ENCODE measurements at regions not wholly inside any gene's neighbourhood (a gene's known extent, or its start where the extent isn't known, plus 50 kb on each side); places are given as distances from the start of the nearest gene placed in this dataset.
"Not testable (repeated sequence)": the region's sequence is repeated elsewhere in the genome, so short reads cannot be mapped to it uniquely, and the experiment has no call there.

DNA sequence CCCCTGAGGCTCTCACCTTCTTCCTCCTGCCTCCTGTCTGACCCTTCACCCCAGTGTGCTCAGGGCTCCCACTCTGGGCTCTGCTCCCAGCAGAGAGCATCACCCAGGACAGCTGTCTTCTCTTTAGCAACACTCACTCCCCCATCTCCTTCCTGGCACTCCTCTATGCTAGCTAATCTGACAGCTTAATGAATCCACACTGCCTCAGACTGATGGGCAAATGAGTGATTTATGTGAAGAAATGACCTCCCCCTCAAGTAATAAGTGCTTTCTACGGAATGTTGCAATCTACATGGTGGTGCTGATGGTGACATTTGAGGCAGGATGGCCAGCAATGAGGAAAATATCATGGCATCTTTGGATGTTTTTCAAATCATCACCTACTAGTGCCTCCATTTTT, 83.6 kb downstream of the LSM3 start:
- no peak for FAIRE-seq
- no peak for TF ChIP-seq POLR2A (IDR thresholded peaks at IDR 0.05; ENCODE audit: low read depth, low read length)
- TF ChIP-seq POLR2AphosphoS5 (IDR thresholded peaks at IDR 0.05; ENCODE audit: low read depth, low read length), result no peak
- TF ChIP-seq TAF1 (IDR thresholded peaks at IDR 0.05; ENCODE audit: borderline replicate concordance, low read depth, low read length), result no peak
- DNase-seq (ENCODE audit: insufficient read length), result no peak

GRCh38 chr3:14262867-14263266, 84.2 kb downstream of the LSM3 start:
- DNase-seq (ENCODE audit: insufficient read length) (no peak), FAIRE-seq (no peak)
- no peak for TF ChIP-seq POLR2AphosphoS5 (IDR thresholded peaks at IDR 0.05; ENCODE audit: low read depth, low read length)

GRCh38 chr3:14263317-14264005, 84.8 kb downstream of the LSM3 start:
- FAIRE-seq, result no peak
- TF ChIP-seq TAF1 (IDR thresholded peaks at IDR 0.05; ENCODE audit: borderline replicate concordance, low read depth, low read length) (no peak), POLR2A (IDR thresholded peaks at IDR 0.05; ENCODE audit: low read depth, low read length) (no peak), POLR2AphosphoS5 (IDR thresholded peaks at IDR 0.05; ENCODE audit: low read depth, low read length) (no peak)
- no peak for DNase-seq (ENCODE audit: insufficient read length)

DNA sequence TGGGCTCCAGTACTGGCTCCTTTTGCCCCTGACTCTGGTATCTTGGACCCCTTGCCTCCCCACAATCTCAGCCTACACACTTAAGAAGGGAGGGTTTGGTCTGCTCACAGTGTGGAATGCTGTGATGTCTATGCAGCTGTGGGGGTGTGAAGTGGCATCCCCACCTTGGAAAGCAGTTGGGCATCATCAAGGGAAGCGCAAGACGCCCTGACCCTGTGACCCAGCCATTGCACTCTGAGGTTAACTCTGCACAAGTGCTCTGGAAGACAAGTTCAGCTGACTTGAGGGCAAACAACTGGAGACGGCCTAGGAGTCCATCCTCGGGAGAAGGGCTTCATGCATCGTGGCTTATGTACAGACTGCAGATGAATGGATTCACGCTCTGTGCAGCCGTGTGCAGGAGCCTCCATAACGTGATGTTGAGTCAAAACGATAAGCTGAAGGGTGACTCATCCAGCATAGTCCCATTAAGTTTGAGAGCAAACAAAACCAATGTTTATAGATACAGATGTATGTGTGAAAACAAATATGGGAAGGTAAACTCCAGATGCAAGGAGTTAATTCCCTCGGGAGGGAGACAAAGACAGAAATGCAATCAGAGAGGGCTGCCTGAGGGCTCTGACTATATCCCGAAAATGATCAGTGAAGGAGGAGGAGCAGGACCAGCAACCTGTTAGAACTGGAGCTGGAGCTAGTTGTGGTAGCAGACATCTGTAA, 86.8 kb downstream of the LSM3 start:
- DNase-seq (ENCODE audit: insufficient read length) (no peak), FAIRE-seq (no peak)
- TF ChIP-seq TAF1 (IDR thresholded peaks at IDR 0.05; ENCODE audit: borderline replicate concordance, low read depth, low read length) (no peak), POLR2AphosphoS5 (IDR thresholded peaks at IDR 0.05; ENCODE audit: low read depth, low read length) (no peak), POLR2A (IDR thresholded peaks at IDR 0.05; ENCODE audit: low read depth, low read length) (no peak)

DNA sequence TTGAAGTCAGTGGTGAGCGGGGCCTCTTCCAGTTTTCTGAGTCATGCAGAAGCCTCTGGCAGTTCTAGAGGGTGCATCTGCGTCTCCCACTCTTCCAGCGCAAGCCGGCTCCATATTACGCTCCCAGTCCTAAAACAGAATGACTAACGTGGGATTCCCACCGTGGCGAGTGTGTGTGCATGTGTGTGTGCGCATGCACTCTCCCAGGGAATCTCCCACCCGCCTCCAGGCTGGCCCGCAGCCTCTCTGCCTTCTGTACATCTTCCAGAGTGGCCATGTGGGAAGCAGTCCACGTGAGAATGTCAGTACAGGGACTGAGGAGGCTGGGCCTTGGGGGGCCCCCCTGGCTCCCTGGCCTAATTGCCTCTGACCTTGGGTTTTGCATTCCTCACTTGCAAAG, 87.7 kb downstream of the LSM3 start:
- FAIRE-seq (no peak), DNase-seq (ENCODE audit: insufficient read length) (no peak)
- no peak for TF ChIP-seq POLR2AphosphoS5 (IDR thresholded peaks at IDR 0.05; ENCODE audit: low read depth, low read length)
- no peak for TF ChIP-seq TAF1 (IDR thresholded peaks at IDR 0.05; ENCODE audit: borderline replicate concordance, low read depth, low read length)
- no peak for TF ChIP-seq POLR2A (IDR thresholded peaks at IDR 0.05; ENCODE audit: low read depth, low read length)

- no peak for FAIRE-seq
- TF ChIP-seq TAF1 (IDR thresholded peaks at IDR 0.05; ENCODE audit: borderline replicate concordance, low read depth, low read length), result no peak
- TF ChIP-seq POLR2A (IDR thresholded peaks at IDR 0.05; ENCODE audit: low read depth, low read length), result no peak
- no peak for TF ChIP-seq POLR2AphosphoS5 (IDR thresholded peaks at IDR 0.05; ENCODE audit: low read depth, low read length)
- DNase-seq (ENCODE audit: insufficient read length), result no peak
Measured at GRCh38 chr3:14267976-14268375, 89.4 kb downstream of the LSM3 start.

DNA sequence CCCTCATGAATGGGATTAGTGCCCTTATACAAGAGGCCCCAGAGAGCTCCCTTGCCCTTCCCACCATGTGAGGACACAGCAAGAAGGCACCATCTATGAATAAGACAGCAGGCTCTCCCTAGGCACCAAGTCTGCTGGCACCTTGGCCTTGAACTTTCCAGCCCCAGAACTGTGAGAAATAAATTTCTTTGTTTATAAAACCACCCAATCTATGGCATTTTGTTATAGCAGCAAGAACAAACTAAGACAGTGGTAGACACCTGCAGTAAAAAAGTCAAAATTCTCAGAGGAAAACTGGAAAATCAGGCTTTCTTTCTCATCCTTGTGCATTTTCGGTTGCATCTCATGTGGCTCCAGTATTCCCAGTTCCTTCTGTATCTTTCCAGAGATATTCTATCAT, 90.3 kb downstream of the LSM3 start:
- no peak for DNase-seq (ENCODE audit: insufficient read length)
- no peak for TF ChIP-seq TAF1 (IDR thresholded peaks at IDR 0.05; ENCODE audit: borderline replicate concordance, low read depth, low read length)
- FAIRE-seq, result no peak

DNA sequence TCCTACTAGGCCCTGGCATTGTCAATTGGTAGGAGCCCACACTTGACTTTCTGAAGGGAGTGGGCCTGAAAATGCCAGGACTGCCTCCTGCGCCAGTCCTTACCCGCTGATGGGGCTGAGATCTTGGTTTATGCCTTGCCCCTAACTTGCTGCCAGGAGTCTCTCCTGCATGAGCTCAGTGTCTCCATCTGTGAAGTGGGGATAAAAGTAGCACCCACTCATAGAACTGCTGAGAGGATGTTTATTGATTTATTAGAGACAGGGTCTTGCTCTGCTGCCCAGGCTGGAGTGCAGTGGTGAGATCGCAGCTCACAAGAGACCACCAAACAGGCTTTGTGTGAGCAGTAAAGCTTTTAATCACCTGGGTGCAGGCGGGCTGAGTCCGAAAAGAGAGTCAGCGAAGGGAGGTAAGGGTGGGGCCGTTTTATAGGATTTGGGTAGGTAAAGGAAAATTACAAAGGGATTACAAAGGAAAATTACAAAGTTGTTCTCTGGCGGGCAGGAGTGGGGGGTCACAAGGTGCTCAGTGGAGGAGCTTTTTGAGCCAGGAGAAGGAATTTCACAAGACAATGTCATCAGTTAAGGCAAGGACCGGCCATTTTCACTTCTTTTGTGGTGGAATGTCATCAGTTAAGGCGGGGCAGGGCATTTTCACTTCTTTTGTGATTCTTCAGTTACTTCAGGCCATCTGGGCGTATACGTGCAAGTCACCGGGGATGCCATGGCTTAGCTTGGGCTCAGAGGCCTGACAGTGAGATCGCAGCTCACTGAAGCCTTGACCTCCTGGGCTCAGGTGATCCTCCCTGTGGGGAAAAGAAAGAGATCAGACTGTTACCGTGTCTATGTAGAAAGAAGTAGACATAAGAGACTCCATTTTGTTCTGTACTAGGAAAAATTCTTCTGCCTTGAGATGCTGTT, 93.7 kb downstream of the LSM3 start:
- not testable (repeated sequence) for FAIRE-seq

DNA sequence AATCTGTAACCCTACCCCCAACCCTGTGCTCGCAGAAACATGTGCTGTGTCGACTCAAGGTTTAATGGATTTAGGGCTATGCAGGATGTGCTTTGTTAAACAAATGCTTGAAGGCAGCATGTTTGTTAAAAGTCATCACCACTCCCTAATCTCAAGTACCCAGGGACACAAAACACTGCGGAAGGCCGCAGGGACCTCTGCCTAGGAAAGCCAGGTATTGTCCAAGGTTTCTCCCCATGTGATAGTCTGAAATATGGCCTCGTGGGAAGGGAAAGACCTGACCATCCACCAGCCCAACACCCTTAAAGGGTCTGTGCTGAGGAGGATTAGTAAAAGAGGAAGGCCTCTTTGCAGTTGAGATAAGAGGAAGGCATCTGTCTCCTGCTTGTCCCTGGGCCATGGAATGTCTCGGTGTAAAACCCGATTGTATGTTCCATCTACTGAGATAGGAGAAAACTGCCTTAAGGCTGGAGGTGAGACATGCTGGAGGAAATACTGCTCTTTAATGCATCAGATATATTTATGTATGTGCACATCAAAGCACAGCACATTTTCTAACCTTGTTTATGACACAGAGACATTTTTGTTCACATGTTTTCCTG, 94.4 kb downstream of the LSM3 start:
- not testable (repeated sequence) for DNase-seq (ENCODE audit: insufficient read length); FAIRE-seq

More for the DNA sequence above, 93.7 kb downstream of the LSM3 start:
- DNase-seq (ENCODE audit: insufficient read length), result not testable (repeated sequence)

DNA sequence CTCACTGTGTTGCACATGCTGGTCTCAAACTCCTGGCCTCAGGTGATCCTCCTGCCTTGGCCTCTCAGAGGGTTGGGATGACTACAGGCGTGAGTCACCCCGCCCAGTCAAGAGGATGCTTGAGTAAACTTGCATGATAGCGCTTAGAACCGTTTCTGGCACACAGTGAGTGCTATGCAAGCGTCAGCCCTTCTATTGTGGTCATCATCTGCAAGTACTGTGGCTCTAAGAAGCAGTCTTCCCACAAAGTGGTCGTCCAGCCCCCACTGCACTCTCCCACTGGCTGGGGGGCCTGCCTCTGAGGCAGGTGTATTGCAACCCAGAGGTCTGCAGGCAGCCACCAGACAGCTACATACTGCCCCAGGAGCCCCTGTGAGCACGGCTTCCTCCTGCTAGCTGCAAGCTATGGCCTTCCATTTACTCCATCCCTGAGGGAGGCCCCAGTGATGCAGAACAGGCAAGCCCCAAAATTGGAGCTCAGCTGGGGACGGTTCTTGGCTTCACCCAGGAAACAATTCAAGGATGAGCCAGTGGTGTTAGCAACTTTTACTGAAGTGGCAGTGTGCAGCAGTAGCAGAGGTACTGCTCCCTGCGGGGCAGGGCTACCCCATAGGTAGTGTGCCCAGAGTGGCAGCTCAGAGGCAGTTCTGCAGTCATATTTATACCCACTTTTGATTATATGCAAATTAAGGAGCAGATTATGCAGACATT, 95.4 kb downstream of the LSM3 start:
- FAIRE-seq (no peak), DNase-seq (ENCODE audit: insufficient read length) (no peak)
- TF ChIP-seq POLR2AphosphoS5 (IDR thresholded peaks at IDR 0.05; ENCODE audit: low read depth, low read length), result no peak
- TF ChIP-seq POLR2A (IDR thresholded peaks at IDR 0.05; ENCODE audit: low read depth, low read length), result no peak
- no peak for TF ChIP-seq TAF1 (IDR thresholded peaks at IDR 0.05; ENCODE audit: borderline replicate concordance, low read depth, low read length)

- no peak for FAIRE-seq
- no peak for DNase-seq (ENCODE audit: insufficient read length)
- TF ChIP-seq TAF1 (IDR thresholded peaks at IDR 0.05; ENCODE audit: borderline replicate concordance, low read depth, low read length), result no peak
- no peak for TF ChIP-seq POLR2A (IDR thresholded peaks at IDR 0.05; ENCODE audit: low read depth, low read length)
- no peak for TF ChIP-seq POLR2AphosphoS5 (IDR thresholded peaks at IDR 0.05; ENCODE audit: low read depth, low read length)
Measured at GRCh38 chr3:14274612-14274936, 96.0 kb downstream of the LSM3 start.
